ENCODE measurements at regions not wholly inside any gene's neighbourhood (a gene's known extent, or its start where the extent isn't known, plus 50 kb on each side); places are given as distances from the start of the nearest gene placed in this dataset.

GRCh38 chr4:181291615-181292014 is 951.6 kb upstream of the TENM3 start:
- TF ChIP-seq, protein P1, sequence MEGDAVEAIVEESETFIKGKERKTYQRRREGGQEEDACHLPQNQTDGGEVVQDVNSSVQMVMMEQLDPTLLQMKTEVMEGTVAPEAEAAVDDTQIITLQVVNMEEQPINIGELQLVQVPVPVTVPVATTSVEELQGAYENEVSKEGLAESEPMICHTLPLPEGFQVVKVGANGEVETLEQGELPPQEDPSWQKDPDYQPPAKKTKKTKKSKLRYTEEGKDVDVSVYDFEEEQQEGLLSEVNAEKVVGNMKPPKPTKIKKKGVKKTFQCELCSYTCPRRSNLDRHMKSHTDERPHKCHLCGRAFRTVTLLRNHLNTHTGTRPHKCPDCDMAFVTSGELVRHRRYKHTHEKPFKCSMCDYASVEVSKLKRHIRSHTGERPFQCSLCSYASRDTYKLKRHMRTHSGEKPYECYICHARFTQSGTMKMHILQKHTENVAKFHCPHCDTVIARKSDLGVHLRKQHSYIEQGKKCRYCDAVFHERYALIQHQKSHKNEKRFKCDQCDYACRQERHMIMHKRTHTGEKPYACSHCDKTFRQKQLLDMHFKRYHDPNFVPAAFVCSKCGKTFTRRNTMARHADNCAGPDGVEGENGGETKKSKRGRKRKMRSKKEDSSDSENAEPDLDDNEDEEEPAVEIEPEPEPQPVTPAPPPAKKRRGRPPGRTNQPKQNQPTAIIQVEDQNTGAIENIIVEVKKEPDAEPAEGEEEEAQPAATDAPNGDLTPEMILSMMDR (conservative IDR thresholded peaks at IDR 0.05; ENCODE audit: low read depth, low read length): no peak
- no peak for TF ChIP-seq EZH2 (IDR thresholded peaks at IDR 0.05; ENCODE audit: borderline replicate concordance, low read depth, low read length, poor library complexity, severe bottlenecking)
